ENCODE measurements at regions not wholly inside any gene's neighbourhood (a gene's known extent, or its start where the extent isn't known, plus 50 kb on each side); places are given as distances from the start of the nearest gene placed in this dataset.

DNA sequence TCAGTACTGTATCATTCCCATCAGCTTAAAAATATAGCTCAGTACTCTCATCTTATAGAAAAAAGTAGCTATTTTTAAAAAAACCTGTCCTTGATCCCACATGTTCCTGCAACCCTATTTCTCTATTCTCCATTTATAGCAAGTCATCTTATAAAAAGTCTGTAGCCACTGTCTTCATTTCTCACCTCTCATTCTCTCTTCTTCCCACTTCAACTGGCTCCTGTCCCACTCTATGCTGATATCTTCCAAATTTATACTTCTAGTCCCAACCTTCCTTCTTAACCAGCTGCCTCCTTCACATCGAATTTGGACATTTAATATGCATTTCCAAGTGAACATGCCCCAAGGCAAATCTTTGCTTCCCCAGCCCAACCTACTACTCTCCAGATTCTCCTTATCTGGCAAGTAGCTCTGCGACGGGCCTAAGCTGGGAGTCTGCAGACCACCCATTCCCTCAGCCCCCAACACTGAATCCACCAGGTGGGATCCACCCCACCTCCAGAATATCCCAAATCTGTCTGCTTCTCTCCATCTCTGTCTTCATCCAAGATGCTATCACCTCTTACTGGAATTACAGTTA, 52.0 kb upstream of the TANC2 start:
- no peak for DNase-seq

DNA sequence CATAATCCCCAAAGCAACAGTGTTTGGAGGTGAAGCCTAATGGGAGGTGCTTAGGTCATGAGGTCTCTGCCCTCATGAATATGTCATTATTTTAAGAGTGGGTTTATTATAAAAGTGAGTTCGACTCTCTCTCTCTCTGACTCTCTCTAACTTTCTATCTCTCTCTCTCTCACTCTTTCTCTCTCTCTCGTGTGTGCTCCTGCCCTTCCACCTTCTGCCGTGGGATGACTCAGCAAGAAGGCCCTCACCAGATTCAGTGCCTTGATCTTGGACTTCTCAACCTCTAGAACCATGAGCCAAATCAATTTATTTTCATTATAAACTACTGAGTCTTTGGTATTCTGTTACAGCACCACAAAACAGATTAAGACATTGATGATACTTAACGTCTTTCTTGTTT, 53.7 kb upstream of the TANC2 start:
- no peak for DNase-seq

DNA sequence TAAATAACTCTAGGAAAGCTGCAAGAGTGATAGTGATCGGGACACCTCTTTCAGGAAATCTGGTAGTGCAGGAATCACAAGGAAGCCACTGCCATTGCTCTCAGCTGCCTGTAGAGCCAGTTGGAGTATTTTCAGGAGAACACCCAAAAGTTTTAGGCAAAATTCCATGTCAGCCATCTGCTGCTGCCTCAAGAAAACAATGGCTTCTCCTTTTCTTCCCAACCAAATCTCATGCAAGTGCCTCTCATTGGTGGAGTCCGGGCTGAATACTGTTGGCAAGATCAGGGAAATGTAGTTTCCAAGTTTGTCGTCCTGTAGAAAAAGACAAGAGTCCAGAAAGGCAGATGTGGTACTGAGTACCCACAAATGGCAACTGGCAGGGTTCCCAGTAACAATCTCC, 54.9 kb upstream of the TANC2 start:
- DNase-seq: no peak

DNA sequence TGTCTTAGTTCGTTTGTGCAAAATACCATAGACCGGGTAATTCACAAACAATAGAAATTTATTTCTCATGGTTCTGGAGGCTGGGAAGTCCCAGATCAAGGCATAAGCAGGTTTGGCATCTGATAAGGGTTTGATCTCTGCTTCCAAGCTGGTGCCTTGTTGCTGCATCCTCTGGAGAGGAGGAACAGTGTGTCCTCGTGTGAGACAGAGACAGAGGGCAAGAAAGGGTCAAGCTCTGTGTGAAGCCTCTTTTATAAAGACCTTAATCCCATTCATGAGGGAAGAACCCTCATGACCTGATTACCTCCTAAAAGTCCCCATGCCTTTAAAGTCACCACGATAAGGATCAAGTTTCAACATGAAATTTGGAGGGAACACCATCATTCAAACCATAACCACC, 55.8 kb upstream of the TANC2 start:
- DNase-seq: no peak

DNA sequence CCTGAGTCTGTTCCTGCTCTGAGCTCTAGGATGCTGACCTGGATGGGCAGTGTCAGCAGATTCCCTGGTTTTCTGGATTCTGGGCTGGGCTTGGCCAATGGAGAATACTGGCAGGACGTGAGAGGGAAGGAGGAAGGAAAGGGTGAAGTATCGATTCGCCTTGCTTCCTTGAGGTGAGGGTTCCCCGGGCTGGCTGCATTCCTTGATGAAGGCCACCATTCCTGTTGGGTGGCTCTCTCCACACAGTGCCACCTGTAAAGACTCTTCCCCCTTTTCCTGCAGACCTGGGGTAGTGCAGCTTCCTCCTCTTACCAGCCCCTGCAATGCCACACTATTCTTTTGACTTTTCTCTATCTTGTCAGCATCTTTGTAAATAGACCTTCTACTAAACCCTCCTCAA, 58.1 kb upstream of the TANC2 start:
- no peak for DNase-seq

DNA sequence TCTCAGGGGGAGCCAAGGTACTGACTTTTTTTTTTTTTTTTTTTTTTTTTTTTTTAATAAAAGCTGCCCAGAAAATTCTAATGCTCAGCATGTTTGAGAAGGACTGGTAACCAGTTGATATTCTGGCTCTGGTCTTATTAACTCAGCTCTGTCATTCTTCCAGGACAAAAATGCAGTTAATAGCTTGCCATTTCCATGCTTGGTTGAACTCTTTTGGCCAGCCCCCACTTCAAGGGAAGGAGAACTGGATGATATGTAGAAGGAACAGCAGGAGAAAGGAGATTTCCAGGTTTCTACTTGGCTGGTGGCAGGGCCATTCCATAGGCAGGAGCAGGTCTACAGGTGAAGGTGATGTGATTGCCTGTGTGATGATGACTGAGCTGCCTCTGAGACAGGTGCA, 59.2 kb upstream of the TANC2 start:
- DNase-seq: no peak

DNA sequence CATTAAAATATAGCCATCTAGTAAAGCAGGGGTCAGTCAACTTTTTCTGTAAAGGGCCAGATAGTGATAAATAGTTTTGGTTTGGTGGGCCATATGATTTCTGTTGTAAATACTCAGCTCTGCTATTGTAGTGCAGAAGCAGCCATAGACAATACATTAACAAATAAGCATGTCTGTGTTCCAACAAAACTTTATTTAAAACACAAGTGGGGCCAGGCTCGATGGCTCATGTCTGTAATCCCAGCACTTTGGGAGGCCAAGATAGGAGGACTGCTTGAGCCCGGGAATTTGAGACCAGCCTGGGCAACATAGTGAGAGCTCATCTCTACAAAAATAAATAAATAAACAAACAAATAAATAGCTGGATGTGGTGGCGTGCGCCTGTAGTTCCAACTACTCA, 60.8 kb upstream of the TANC2 start:
- no peak for DNase-seq

DNA sequence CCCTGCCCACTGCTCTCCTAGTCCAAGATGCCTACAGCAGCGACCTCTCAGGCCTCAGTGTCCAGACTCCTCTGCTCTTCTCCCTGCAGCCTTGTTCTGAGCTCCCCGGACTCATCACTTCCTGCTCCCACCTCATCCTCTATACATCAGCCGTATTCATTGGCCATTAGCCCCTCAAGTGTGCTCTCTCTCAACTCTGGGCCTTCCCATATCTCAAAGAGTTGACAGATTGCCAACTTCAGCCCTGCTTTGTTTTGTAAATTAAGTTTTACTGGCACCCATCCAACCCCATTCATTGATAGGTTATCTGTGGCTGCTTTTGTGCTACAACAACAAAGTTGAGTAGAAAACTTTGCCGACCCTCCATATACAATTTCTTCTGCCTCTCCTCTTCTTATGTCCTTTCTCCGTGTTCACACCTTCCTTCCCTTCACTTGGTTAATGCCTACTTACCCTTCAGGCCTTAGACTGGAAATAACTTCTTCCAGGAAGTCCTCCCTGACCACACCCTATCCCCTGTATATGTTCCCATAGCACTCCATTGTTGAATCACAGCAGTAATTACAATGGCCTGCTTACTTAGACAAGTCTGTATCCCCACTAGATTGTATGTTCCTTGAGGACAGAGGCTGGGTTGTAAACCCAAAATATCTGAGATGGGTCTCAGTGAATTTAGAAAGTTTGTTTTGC, 63.4 kb upstream of the TANC2 start:
- no peak for DNase-seq

DNA sequence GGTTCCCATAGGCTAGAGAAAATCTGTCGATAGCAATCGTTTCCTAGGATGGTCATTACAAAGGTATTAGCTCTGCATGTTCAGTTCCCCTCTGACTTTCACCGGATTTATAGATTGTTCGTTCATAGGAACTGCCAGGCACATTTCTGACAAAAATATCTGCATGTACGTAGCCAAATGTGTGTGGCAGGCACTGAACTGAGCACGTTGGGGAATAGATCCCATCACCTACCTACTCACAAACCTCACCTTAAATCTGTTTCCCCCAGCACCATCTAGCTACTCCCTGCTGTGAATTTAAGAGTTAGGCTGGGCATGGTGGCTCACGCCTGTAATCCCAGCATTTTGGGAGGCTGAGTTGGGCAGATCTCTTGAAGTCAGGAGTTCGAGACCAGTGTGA, 64.5 kb upstream of the TANC2 start:
- no peak for DNase-seq

DNA sequence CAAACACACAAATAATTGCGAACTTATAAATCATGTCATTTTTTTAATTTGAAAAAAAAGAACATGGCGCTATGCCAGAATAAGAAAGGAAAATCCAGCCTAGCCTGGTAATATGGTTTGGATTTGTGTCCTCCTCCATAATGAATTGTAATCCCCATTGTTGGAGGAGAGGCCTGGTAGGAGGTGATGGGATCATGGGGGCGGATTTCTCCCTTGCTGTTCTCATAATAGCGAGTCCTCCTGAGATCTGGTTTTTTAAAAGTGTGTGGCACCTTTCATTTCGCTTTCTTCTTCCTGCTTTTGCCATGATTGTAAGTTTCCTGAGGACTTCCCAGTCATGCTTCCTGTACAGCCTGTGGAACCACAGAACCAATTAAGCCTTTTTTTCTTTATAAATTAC, 65.9 kb upstream of the TANC2 start:
- DNase-seq: no peak

DNA sequence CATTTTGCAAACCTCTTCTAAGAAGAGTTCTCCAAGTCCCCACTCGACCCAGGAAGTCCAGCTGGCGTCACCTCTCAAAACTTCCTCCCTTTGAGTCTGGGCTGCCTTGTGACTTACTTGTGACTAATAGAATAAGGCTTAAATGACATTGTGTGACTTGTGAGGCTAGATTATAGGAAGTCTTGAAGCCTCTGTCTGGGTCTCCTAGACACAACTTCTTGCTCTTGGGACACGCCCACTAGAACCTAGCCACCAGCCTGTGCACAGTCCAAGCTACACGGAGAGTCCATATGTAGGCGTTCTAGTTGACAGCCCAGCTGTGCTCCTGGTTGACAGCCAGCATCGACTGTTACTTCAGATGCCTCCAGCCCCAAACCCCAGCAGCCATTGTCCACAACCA, 66.7 kb upstream of the TANC2 start:
- no peak for DNase-seq

DNA sequence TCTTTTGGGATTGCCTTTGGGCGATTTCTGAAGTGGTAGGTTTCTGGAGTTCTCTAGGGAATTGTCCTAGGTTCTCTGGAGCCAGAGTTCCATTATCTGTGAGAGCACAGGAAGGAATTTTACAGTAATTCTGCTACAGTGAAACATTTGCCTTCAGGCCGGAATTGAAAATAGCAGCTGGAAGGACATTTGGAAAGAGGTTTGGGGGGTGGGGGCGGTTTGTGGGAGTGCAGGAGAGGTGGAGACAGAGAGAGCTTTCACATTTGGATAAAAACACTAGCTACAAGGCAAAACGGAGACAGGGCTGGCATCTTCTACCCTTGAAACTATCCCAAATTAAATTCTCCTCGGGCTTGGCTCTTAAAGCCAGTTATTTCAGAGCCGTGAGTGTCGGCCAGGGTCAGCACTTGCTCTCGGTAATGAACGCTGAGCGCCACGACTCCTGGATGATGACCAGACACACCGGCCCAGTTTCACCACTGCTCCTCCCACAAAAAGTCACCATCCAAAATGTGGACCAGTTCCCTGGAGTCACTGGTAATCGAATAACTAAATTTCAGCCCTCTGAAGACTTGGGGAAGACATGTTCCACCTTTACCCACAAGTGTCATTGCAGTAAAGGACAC, 67.7 kb upstream of the TANC2 start:
- no peak for DNase-seq

DNA sequence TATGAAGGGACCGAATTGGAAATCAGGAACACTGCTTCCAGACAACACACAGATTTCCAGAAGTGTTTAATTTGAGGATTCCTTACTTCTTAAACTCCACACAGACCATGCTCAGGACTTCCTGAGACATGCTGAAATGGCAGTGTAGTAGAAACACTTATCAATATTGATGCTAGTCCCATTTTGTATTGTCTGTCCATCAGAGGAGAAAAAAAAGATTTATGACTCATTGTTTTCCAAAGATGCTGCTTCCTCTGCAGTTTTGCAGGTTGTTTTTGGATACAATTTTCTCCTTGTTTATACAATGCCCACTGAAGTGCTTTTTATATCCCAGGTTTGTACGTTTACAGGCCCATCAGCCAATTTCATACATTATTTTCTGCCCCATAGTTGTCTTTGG, 68.3 kb upstream of the TANC2 start:
- DNase-seq: no peak

DNA sequence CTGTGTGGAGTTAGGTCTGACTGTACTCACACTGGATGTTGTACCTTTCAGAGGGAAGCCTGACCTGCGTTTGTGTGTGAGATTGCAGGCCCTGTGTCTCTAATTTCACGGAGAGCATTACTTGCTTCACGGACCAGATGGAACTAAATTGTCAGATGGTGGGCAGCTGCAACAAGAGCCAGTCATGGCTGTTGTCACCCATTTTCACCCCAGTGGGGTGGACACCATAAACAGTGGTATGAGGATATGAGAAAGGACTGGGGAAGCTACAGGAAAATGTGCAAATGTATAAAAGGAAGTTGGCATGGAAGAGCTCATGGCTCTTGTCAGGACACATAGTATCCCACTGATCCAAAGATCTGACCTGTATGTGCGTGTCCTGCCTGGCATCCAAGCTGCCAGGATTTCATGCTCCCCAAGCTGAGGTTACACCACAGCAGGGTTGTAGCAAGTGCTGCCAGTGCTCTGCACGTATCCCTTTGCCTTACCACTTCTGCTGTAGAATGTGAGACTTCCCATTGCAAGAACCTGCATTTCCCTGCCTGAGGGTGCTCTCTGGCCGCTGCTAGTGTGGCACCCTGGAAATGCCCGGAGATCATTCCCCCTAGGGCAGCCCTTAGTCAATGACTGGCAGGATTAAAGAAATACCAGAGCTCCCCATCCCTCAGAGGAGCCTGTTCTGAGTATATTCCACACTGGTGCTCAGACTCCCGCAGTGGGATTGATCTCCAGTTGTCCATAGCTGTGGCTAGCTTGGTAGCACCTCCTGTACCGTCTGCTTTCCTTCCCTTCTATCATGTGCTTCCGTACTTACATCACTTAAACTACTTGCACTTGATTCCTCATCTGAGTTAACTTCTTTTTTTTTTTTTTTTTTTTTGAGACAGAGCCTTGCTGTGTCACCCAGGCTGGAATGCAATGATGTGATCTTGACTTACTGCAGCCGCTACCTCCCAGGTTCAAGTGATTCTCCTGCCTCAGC, 70.4 kb upstream of the TANC2 start:
- no peak for DNase-seq

DNA sequence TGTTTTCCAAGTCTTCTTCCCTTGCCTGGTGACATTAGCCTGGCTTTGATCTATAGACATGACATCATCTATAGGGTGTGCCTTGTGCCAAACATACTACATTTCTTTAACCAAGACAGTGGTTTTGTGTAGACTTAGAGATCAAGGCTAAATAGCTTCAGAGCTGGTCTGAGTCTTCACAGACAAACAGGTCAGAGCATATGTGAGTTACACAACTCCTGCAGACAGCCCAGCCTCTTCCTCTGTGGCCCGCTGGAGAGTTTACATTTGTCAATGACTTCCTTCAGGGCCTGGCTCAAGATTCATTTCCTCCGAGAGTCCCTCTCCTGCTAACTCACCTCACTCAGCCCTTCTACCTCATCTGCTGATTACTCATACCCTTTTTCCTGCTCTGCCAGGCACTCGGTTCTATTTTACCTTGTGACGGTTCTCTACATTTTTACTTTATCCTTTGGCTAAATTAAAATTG, 73.1 kb upstream of the TANC2 start:
- no peak for DNase-seq

DNA sequence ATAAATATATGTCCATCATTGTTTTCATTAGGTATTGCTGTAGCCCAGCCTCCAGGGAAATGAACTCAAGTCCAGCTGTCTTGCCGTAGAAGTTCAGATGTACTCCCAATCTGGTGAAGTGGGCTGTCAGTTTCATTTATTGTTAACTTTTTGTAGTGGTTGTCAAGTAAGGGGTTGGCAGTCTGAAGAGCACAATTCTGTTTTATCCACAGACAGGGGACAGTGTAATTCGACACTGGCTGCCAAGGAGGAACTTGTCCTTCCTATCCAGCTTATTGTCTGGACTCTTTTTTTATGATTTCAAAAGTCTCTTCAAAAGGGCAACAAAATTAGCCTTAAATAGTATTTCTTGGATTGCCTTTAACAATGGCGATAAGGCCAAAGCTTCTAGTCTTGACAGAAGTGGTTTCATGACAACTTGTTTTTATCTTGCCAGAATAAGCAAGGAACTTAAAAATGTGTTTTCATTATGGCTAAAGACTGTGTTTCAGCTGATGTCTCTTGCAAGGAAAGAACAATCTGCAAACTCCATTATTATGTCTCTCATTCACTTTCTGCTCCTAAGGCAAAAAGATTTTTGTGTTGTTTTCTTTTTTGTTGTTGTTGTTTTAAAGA, 73.9 kb upstream of the TANC2 start:
- no peak for DNase-seq

DNA sequence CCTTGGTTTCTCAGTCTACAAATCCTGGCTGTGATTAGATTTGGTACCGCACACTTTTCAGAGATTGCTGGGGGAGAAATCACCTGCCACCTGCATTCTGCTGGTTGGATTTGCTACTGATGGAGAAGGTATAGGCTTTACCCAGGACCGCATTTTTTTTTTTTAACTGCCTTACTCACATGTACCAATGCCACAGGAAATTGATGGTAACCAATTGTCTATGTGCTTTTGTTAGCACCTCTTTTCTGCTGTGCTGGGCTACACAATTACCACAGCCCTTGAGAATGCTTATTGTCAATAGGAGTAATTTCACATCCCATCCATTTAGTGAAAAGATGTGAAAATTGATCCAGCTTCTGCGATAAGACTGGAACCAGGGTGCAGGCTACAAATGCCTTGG, 74.4 kb upstream of the TANC2 start:
- DNase-seq: no peak

DNA sequence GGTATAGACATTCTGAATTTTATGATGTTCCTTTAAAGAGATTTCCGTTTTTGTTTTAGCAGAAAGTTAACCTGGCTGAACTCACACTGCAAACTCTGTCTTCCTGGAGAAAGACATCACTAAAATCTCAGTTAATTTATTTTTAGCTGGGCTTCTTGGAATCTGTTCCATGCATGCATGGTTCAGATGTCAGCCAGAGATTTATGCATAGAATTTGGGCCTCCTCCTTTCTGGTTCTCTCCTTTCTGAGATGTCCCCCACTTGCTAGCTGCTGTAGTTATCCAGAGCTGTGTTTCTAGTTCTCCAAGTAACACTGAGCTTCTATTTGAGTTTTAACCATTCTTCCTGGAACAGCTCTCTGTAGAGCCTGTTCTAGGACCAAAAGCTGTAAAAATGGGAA, 77.3 kb upstream of the TANC2 start:
- no peak for DNase-seq

DNA sequence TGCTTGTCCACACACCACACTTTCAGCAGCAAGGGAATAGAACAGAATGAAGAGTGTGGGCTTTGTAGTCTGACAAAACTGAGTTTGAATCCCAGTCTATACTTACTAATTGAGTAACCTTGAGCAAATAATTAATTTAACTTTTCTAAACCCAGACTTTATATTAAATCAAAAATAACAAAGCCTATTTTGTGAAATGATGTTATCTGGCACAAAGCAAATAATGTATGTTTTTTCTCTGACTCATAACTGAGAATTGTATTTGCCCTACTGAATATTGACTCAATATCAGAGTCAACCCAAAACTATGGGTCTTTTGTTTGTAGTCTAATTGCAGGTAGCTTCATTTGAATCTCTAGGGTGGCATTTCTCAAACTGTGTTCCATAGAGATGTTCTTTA, 77.9 kb upstream of the TANC2 start:
- no peak for DNase-seq

DNA sequence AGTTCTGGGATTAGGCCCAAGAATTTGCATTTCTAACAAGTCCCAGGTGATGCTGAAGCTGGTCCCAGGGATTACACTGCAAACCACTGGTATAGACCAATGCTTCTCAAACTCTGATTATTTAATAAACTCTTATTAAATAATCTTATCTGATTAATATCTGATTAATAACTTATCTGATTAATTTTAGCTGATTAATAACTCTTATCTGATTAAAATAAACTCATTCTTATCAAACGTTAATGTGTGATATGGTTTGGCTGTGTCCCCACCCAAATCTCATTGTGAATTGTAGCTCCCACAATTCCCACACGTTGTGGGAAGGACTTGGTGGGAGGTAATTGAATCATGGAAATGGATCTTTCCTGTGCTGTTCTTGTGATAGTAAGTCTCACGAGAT, 78.6 kb upstream of the TANC2 start:
- DNase-seq: no peak

DNA sequence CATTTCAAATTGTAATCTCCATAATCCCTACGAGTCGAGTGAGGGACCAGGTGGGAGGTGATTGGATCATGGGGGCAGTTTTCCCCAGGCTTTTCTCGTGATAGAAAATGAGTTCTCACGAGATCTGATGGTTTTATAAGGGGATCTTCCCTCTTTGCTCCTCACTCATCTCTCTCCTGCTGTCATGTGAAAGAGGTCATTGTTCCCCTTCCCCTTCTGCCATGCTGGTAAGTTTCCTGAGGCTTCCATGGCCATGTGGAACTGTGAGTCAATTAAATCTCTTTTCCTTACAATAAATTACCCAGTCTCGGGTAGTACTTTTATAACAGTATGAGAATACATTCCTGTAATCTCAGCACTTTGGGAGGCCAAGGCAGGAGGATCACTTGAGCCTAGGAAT, 76.7 kb upstream of the MARCHF10 start:
- DNase-seq: no peak

DNA sequence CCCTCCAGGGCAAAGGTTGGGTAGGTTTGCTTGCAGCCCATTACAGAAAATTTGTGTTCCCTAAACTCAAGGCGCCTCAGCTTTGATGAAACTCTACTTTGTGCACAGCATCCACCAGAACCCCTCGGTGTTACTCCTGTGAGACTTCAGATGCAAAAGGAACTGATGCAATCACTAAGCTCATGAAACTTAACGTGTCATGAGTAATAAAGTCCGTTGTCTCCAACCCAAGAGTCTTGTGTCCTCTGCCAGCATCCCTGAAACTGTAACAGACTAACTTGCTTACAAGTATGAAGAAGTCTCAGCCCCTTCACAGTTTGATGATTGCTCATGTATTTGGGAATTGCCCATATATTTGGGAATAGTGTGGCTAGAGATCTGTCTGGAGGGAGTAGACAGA, 74.8 kb upstream of the MARCHF10 start:
- no peak for DNase-seq

DNA sequence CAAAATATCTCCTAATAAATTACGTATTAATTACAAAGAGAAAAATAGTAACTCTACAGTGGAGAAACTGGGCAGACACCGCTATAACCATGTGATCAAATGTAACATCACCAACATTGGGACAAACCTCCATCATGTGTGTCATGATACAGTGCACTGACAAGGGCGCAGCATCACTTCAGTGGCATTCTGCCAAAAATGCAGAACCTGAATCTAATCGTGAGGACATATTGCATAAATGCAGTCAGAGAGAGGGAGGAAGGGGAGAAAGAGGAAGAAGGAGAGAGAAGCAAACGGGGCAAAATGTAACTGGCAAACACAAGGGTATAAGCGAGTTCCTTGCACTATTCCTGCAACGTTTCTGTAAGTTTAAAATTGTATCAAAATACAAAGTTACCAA, 74.2 kb upstream of the MARCHF10 start:
- DNase-seq: no peak

Measured in NCI-H187 treated with DMSO at 0.1 percent for 48 hours (cell line).